ENCODE measurements at regions not wholly inside any gene's neighbourhood (a gene's known extent, or its start where the extent isn't known, plus 50 kb on each side); places are given as distances from the start of the nearest gene placed in this dataset.

GRCh38 chr2:84031312-84032050 is 427.6 kb downstream of the SUCLG1 start:
- Histone ChIP-seq H3K9me3 (ENCODE audit: low read depth, low read length, poor library complexity, severe bottlenecking) (no peaks in the 10 kb centered on the region), H3K4me1 (ENCODE audit: insufficient read depth, low read length, poor library complexity, severe bottlenecking) (no peaks in the 10 kb centered on the region), H3K27ac (ENCODE audit: low read depth, low read length, poor library complexity, severe bottlenecking) (no peak overlapping the region), H3K36me3 (ENCODE audit: insufficient read depth, low read length, poor library complexity, severe bottlenecking) (no peaks in the 10 kb centered on the region), H3K4me3 (ENCODE audit: low read depth, low read length, poor library complexity, severe bottlenecking) (no peak overlapping the region), H3K27me3 (replicated peaks; ENCODE audit: insufficient read depth, low read depth, low read length, poor library complexity) (no peaks in the 10 kb centered on the region)
- no peak for TF ChIP-seq CTCF (conservative IDR thresholded peaks at IDR 0.05; ENCODE audit: low read depth, low read length)
- DNase-seq (ENCODE audit: low spot score) = no peak
- ChIA-PET POLR2A (ENCODE audit: low non-redundant PET) (no interaction called here), CTCF (no interaction called here)
- intact Hi-C loops (cut with micrococcal nuclease; ENCODE audit: unreplicated experiment) = no loop called here
- no TSS peak for BruUV-seq (replicated peaks)

GRCh38 chr2:84029903-84030575 is 429.0 kb downstream of the SUCLG1 start:
- CTCF ChIA-PET = no interaction called here
- H3K4me1 ChIP-seq (ENCODE audit: insufficient read depth, low read length, poor library complexity, severe bottlenecking) = no peaks in the 10 kb centered on the region
- H3K9me3 ChIP-seq (ENCODE audit: low read depth, low read length, poor library complexity, severe bottlenecking) = no peaks in the 10 kb centered on the region
- no TSS peak for BruUV-seq (replicated peaks)
- intact Hi-C loops (cut with micrococcal nuclease; ENCODE audit: unreplicated experiment) = no loop called here
- no peaks in the 10 kb centered on the region for H3K36me3 ChIP-seq (ENCODE audit: insufficient read depth, low read length, poor library complexity, severe bottlenecking)
- H3K27me3 ChIP-seq (replicated peaks; ENCODE audit: insufficient read depth, low read depth, low read length, poor library complexity) = no peaks in the 10 kb centered on the region
- no peak for DNase-seq (ENCODE audit: low spot score)
- POLR2A ChIA-PET (ENCODE audit: low non-redundant PET) = no interaction called here
- no peak overlapping the region for H3K4me3 ChIP-seq (ENCODE audit: low read depth, low read length, poor library complexity, severe bottlenecking)
- TF ChIP-seq EZH2 (IDR thresholded peaks at IDR 0.05; ENCODE audit: borderline replicate concordance, low read depth, low read length, poor library complexity, severe bottlenecking) (no peak), CTCF (conservative IDR thresholded peaks at IDR 0.05; ENCODE audit: low read depth, low read length) (no peak)
- no peak overlapping the region for H3K27ac ChIP-seq (ENCODE audit: low read depth, low read length, poor library complexity, severe bottlenecking)

- H3K27me3 ChIP-seq (replicated peaks; ENCODE audit: insufficient read depth, low read depth, low read length, poor library complexity) = no peaks in the 10 kb centered on the region
- intact Hi-C loops (cut with micrococcal nuclease; ENCODE audit: unreplicated experiment) = no loop called here
- no peak for DNase-seq (ENCODE audit: low spot score)
- BruUV-seq (replicated peaks) = no TSS peak
- H3K4me1 ChIP-seq (ENCODE audit: insufficient read depth, low read length, poor library complexity, severe bottlenecking) = no peaks in the 10 kb centered on the region
- H3K27ac ChIP-seq (ENCODE audit: low read depth, low read length, poor library complexity, severe bottlenecking) = no peak overlapping the region
- TF ChIP-seq EZH2 (IDR thresholded peaks at IDR 0.05; ENCODE audit: borderline replicate concordance, low read depth, low read length, poor library complexity, severe bottlenecking) = no peak
- TF ChIP-seq CTCF (conservative IDR thresholded peaks at IDR 0.05; ENCODE audit: low read depth, low read length) = no peak
- no peaks in the 10 kb centered on the region for H3K9me3 ChIP-seq (ENCODE audit: low read depth, low read length, poor library complexity, severe bottlenecking)
- H3K36me3 ChIP-seq (ENCODE audit: insufficient read depth, low read length, poor library complexity, severe bottlenecking) = no peaks in the 10 kb centered on the region
- ChIA-PET POLR2A (ENCODE audit: low non-redundant PET) (no interaction called here), CTCF (no interaction called here)
- H3K4me3 ChIP-seq (ENCODE audit: low read depth, low read length, poor library complexity, severe bottlenecking) = no peak overlapping the region
Observed at GRCh38 chr2:84026818-84027217, 432.3 kb downstream of the SUCLG1 start.

All from A673 (cell line).